ENCODE measurements at regions not wholly inside any gene's neighbourhood (a gene's known extent, or its start where the extent isn't known, plus 50 kb on each side); places are given as distances from the start of the nearest gene placed in this dataset.

DNA sequence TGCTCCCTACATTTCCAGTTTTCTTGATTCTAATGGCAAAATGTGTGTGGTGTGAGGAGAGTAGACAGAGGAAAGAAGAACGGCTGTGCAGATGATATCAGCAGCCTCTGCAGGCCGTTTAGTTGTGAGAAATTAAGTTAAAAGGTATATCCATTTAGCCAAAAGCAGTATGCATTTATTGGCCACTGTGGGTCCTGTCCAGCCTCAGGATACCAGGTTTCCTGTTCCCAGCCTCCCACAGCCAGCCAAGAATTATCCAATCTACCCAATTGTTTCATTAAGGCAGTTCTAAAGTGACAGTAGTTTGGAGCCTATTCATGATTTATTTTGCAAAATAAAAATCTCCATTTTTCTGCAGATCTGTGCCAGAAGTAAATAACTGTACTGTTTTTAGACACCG lies 107.5 kb downstream of the TMEM18 start:
- no peak for TF ChIP-seq POLR2A (IDR thresholded peaks at IDR 0.05; ENCODE audit: low read depth, low read length)
- TF ChIP-seq POLR2AphosphoS5 (IDR thresholded peaks at IDR 0.05; ENCODE audit: low read depth, low read length), result no peak
- no peak for TF ChIP-seq TAF1 (IDR thresholded peaks at IDR 0.05; ENCODE audit: low read depth, low read length)
- no peak for TF ChIP-seq POU2F2 (IDR thresholded peaks at IDR 0.05; ENCODE audit: low read depth, low read length)
- no peak for TF ChIP-seq SPI1 (IDR thresholded peaks at IDR 0.05; ENCODE audit: low read depth, low read length)

All from GM12891 (cell line).